Esophagus squamous epithelium (tissue), 4 donors: ENCODE measurements at regions not wholly inside any gene's neighbourhood (a gene's known extent, or its start where the extent isn't known, plus 50 kb on each side); places are given as distances from the start of the nearest gene placed in this dataset.

Experiments
- CTCF ChIP-seq, 6 experiments: fragments of 450-650 bp in 4 of 6; fragments of 200-600 bp in 2 of 6; sonication (generic) in 2 of 6; IDR thresholded peaks; one replicate each; pipeline ENCODE4 v1.5.1; 2016 to 2019; ENCODE audit warnings: antibody characterized with exemption in 6 of 6, mild to moderate bottlenecking in 4 of 6, moderate library complexity in 4 of 6
- POLR2A ChIP-seq, 4 donors: fragments of 450-650 bp; IDR thresholded peaks; one replicate each; pipeline ENCODE4 v1.6.1; 2017; ENCODE audit warnings: antibody characterized with exemption in 4 of 4, mild to moderate bottlenecking in 4 of 4, moderate library complexity in 3 of 4

- TF ChIP-seq POLR2A (IDR thresholded peaks at IDR 0.05) = no peak
- TF ChIP-seq CTCF (IDR thresholded peaks at IDR 0.05) = no peak
Measured at GRCh38 chrX:63032811-63033210, 318.3 kb downstream of the SPIN4 start.
